NCI-H1417 (cell line): ENCODE measurements at regions not wholly inside any gene's neighbourhood (a gene's known extent, or its start where the extent isn't known, plus 50 kb on each side); places are given as distances from the start of the nearest gene placed in this dataset.
"Not testable (repeated sequence)": the region's sequence is repeated elsewhere in the genome, so short reads cannot be mapped to it uniquely, and the experiment has no call there.

Source experiments
- DNase-seq, 3 experiments: peaks; one replicate each; lab custom pipeline; 2025; lab: John Stamatoyannopoulos, UW

- not testable (repeated sequence) for DNase-seq
Measured at GRCh38 chr1:149157409-149157808, 54.1 kb upstream of the NBPF9 start.

DNA sequence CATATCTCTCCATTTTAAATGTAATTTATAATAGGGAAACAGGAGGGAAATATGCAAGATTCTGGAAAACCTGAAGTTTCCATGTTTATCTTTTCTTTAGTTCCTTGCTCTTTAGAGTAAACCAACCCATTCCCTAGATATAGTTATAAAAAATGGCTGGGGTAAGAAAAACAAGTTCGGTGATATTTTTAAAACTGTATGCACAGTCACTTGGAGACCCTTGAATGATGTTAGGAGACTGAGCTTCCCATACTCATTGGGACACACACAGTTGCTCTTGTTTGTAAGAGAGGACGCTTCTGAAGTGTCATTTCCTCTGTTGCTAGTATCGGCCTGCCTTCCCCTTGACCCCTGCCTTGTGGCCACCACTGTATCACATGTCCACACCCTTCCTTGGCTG, 55.0 kb upstream of the NBPF9 start:
- not testable (repeated sequence) for DNase-seq

DNA sequence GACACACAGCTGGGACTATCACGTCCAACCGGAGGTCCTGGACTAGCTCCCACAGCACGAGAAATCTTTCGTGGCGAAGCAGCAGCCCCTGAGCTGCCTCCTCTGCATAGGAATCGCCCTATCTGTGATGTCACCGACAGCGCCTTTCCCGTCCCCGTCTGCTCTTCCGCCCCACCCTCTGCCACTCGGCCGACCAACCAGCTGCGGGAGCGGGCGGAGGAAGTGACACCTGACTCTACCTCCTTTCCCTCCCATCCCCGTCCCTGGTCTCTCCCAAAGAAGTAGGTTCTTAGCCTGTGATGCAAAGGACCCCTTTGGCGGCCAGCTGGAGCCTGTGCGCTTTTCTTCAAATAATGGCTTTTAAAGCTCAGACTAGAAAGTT, 59.7 kb upstream of the NBPF9 start:
- DNase-seq = not testable (repeated sequence)

GRCh38 chr1:149174765-149175164, 71.4 kb upstream of the NBPF9 start:
- peak in 1 of 3 experiments; percentile 29 for DNase-seq

DNA sequence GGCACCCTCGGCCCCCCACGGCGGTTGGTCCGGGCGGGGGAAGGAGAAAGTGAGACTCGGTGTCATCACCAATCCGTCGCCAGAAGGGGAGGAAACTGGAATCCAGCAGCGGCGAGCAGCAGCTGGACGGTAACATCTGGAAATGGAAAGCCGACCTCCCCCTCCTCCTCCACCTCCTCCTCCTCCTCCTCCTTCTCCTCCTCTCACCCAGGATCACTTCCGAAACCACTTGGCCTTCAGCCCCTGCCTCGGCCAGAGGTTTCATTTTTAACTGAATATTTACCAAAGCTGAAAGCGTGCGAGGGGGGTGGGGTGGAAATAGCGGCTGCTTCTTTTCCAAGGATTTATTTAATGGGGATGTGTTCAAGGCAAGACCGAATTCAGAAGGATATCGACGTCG, 72.5 kb upstream of the NBPF9 start:
- not testable (repeated sequence) for DNase-seq

GRCh38 chr1:149176453-149177316, 73.3 kb upstream of the NBPF9 start:
- DNase-seq = peak; percentile 47 to 73 (median 72)

- not testable (repeated sequence) for DNase-seq
Measured at GRCh38 chr1:149190742-149191141, 87.4 kb upstream of the NBPF9 start.

DNA sequence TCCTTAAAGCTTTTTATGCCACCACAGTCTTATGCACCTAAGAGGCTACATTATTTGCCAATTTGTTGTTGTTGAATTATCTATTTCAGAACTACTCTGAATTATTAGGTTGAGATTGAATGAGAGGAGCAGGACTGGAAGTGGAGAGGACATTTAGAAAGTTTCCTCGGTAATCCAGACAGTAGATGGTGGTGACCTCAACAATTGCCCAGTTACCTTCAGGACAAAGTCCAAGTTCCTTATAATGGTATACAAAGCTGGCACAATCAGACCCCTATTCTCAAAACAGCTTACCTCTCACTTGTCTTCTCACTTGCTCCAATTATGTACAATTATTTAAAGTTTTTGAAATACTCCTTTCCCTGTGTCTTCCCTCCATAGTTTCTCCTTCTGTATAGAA, 93.3 kb upstream of the NBPF9 start:
- not testable (repeated sequence) for DNase-seq

DNA sequence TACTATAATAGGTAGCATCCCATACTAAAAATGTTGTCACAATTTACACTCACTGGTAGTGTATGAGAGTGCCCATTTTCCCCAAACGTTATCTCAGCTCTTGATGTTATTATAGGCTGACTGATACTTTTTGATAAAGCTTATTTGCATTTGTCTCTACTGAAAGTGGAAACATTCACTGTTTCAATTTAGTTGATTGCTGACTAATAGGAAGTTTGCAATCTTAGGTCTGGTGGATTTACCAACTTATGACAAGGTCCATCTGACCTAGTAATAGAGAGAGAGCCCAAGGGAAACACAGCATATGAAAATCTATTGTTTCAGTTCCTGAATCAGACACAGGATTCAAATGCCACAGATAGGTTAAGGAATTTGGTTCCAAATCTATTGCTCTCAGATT, 97.2 kb upstream of the NBPF9 start:
- not testable (repeated sequence) for DNase-seq

- not testable (repeated sequence) for DNase-seq
Measured at GRCh38 chr1:149202283-149202682, 98.9 kb upstream of the NBPF9 start.

GRCh38 chr1:149204396-149204795, 101.0 kb upstream of the NBPF9 start:
- not testable (repeated sequence) for DNase-seq

GRCh38 chr1:149208836-149209235, 105.5 kb upstream of the NBPF9 start:
- not testable (repeated sequence) for DNase-seq

- not testable (repeated sequence) for DNase-seq
Measured at GRCh38 chr1:149211757-149212420, 108.5 kb upstream of the NBPF9 start.

GRCh38 chr1:149212946-149213345, 109.6 kb upstream of the NBPF9 start:
- DNase-seq = not testable (repeated sequence)

GRCh38 chr1:149213673-149214072, 110.3 kb upstream of the NBPF9 start:
- DNase-seq = not testable (repeated sequence)

GRCh38 chr1:149218080-149218988, 115.0 kb upstream of the NBPF9 start:
- not testable (repeated sequence) for DNase-seq

DNA sequence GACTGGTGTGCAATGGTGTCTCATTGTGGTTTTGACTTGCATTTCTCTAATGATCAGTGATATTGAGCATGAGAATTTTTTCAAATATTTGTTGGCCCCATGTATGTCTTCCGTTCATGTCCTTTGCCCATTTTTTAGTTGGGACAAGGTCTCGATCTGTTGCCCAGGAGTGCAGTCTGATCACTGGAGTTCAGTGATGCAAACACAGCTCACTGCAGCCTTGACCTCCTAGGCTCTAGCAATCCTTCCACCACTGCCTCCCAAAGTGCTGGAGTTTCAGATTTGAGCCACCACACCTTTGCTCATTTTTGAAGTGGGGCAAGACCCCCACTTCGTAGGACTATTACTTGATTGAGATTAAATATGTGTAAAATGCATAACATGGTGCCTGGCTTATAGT, 116.2 kb upstream of the NBPF9 start:
- not testable (repeated sequence) for DNase-seq

DNA sequence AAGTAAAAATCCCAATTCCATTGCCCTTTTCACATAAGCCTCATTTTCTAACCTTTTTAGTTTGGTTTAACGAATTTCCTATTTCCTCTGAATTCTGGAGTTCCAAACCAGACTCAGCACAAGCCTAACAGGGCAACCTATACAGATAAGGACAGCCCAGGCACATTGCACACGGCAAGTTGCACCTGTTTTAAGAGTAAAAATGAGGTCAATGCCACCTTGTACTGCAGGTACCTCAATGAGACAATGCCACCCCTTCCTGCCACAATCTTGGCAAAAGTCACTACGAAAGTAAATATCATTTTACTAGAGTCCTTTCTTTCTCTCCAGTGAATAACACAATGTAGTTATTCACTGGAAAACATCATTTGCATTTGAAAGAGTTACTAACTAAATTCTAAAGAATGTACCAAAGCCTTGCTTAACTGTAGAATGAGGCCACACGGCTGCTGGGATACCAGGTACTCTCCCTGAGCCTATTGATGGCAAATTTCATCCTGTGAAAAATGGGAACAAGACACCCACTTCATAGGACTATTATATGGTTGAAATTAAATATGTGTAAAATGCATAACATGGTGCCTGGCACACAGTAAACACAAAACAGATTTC, 117.2 kb upstream of the NBPF9 start:
- DNase-seq = not testable (repeated sequence)

DNA sequence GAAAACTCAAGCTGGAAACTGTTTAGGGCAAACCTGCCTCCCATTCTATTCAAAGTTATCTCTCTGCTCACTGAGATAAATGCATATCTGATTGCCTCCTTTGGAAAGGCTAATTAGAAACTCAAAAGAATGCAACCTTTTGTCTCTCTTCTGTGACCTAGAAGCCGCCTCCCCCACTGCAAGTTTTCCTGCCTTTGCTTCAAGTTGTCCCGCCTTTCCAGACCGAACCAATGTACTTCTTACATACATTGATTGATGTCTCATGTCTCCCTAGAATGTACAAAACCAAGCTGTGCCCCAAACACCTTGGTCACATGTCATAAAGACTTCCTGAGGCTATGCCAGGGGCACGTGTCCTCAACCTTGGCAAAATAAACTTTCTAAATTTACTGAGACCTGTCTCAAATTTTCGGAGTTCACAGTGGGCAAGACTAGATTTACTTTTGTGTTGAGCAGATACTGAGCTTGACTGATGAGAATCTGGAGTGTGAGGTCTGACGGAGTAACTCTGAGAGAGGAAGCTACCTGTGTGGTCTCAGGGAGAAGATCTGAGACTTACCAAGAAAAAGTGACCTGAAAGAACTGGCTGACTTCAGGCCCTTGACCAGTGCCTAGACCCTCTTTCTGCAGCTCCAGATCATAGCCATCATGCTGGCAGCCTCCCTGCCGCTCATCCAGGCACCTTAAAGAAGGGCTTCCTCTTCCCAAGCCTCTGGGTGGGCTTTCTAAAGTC, 124.7 kb upstream of the NBPF9 start:
- not testable (repeated sequence) for DNase-seq

- DNase-seq = not testable (repeated sequence)
Measured at GRCh38 chr1:149228672-149229585, 125.6 kb upstream of the NBPF9 start.
